DMS53 treated with DMSO at 0.1 percent for 48 hours (cell line): ENCODE measurements at regions not wholly inside any gene's neighbourhood (a gene's known extent, or its start where the extent isn't known, plus 50 kb on each side); places are given as distances from the start of the nearest gene placed in this dataset.
"Not testable (repeated sequence)": the region's sequence is repeated elsewhere in the genome, so short reads cannot be mapped to it uniquely, and the experiment has no call there.

ENCODE experiments used
- DNase-seq: peaks from one replicate; lab custom pipeline; 2025; ENCODE audit not compliant: unreplicated experiment; lab: John Stamatoyannopoulos, UW

- DNase-seq = no peak
Observed at GRCh38 chr3:81823882-81824395, 62.5 kb upstream of the GBE1 start.

GRCh38 chr3:81823086-81823485 lies 61.6 kb upstream of the GBE1 start:
- no peak for DNase-seq

GRCh38 chr3:81816473-81817250 lies 55.2 kb upstream of the GBE1 start:
- no peak for DNase-seq

DNA sequence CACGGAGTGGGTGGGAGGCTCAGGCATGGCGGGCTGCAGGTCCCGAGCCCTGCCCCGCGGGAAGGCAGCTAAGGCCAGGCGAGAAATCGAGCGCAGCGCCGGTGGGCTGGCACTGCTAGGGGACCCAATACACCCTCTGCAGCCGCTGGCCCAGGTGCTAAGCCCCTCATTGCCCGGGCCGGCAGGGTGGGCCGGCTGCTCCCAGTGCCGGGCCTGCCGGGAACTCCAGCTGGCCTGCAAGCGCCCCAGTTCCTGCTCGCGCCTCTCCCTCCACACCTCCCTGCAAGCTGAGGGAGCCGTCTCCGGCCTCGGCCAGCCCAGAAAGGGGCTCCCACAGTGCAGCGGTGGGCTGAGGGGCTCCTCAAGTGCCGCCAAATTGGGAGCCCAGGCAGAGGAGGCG lies 50.7 kb upstream of the GBE1 start:
- not testable (repeated sequence) for DNase-seq
